ENCODE measurements at regions not wholly inside any gene's neighbourhood (a gene's known extent, or its start where the extent isn't known, plus 50 kb on each side); places are given as distances from the start of the nearest gene placed in this dataset.
"Not testable (repeated sequence)": the region's sequence is repeated elsewhere in the genome, so short reads cannot be mapped to it uniquely, and the experiment has no call there.

- Histone ChIP-seq H3K79me2 (ENCODE audit: insufficient read depth) (no peaks in the 10 kb centered on the region), H3K9me2 (ENCODE audit: insufficient read depth) (no peaks in the 10 kb centered on the region), H3K9me3 (ENCODE audit: low read depth) (no peaks in the 10 kb centered on the region), H3K4me1 (ENCODE audit: insufficient read depth) (no peaks in the 10 kb centered on the region), H3K27me3 (replicated peaks; ENCODE audit: insufficient read depth) (peaks cover 30% of the 10 kb centered on the region), H3K9ac (no peak overlapping the region), H3K4me2 (ENCODE audit: unreplicated experiment) (no peak overlapping the region), H3F3A (ENCODE audit: insufficient read depth) (no peaks in the 10 kb centered on the region), H3K4me3 (no peak overlapping the region), H2AFZ (no peak overlapping the region), H3K27ac (no peak overlapping the region), H4K20me1 (ENCODE audit: insufficient read depth) (no peaks in the 10 kb centered on the region), H3K36me3 (ENCODE audit: low read depth) (no peaks in the 10 kb centered on the region)
- WGBS, 2 experiments (ENCODE audit: low coverage in 1 of 2, low lambda C conversion rate in 2 of 2, missing lambda C conversion rate in 2 of 2) = 31 to 41% methylated on average over 1 of the region's 1 CpG
- no peak for DNase-seq
- in situ Hi-C loops (cut with MboI) = no loop called here
- TF ChIP-seq EZH2phosphoT487 (IDR thresholded peaks at IDR 0.05; ENCODE audit: insufficient read depth, low read depth) (no peak), EZH2 (IDR thresholded peaks at IDR 0.05; ENCODE audit: insufficient read depth, poor library complexity, severe bottlenecking) (no peak)
Measured at GRCh38 chr14:52148371-52148770, 79.5 kb upstream of the NID2 start.

- peak; percentile 21 for DNase-seq
- in situ Hi-C loops (cut with MboI) = no loop called here
Measured at GRCh38 chr14:52146504-52146903, 77.6 kb upstream of the NID2 start.

GRCh38 chr14:52144099-52144498 is 75.2 kb upstream of the NID2 start:
- WGBS, 2 experiments (ENCODE audit: low coverage in 1 of 2, low lambda C conversion rate in 2 of 2, missing lambda C conversion rate in 2 of 2) = 70 to 79% methylated on average over 2 of the region's 2 CpGs
- in situ Hi-C loops (cut with MboI); H3K4me3 ChIP-seq: not testable (repeated sequence)

More at GRCh38 chr14:52146504-52146903, 77.6 kb upstream of the NID2 start:
- Histone ChIP-seq H3K4me2 (ENCODE audit: unreplicated experiment) (no peak overlapping the region), H3K4me3 (no peak overlapping the region), H3K27ac (no peak overlapping the region), H3K36me3 (ENCODE audit: low read depth) (no peaks in the 10 kb centered on the region), H3K4me1 (ENCODE audit: insufficient read depth) (no peaks in the 10 kb centered on the region), H2AFZ (no peak overlapping the region), H3F3A (ENCODE audit: insufficient read depth) (no peaks in the 10 kb centered on the region), H4K20me1 (ENCODE audit: insufficient read depth) (no peaks in the 10 kb centered on the region), H3K79me2 (ENCODE audit: insufficient read depth) (no peaks in the 10 kb centered on the region), H3K9me3 (ENCODE audit: low read depth) (no peaks in the 10 kb centered on the region), H3K27me3 (replicated peaks; ENCODE audit: insufficient read depth) (peaks cover 30% of the 10 kb centered on the region), H3K9ac (no peak overlapping the region), H3K9me2 (ENCODE audit: insufficient read depth) (no peaks in the 10 kb centered on the region)
- WGBS, 2 experiments (ENCODE audit: low coverage in 1 of 2, low lambda C conversion rate in 2 of 2, missing lambda C conversion rate in 2 of 2) = 0% methylated on average over 2 of the region's 2 CpGs
- TF ChIP-seq EZH2 (IDR thresholded peaks at IDR 0.05; ENCODE audit: insufficient read depth, poor library complexity, severe bottlenecking) = no peak
- no peak for TF ChIP-seq EZH2phosphoT487 (IDR thresholded peaks at IDR 0.05; ENCODE audit: insufficient read depth, low read depth)

GRCh38 chr14:52142504-52142903 is 73.6 kb upstream of the NID2 start:
- no peak overlapping the region for H3K4me3 ChIP-seq
- no peaks in the 10 kb centered on the region for H3K4me1 ChIP-seq (ENCODE audit: insufficient read depth)
- no peak overlapping the region for H3K4me2 ChIP-seq (ENCODE audit: unreplicated experiment)
- H3K9me2 ChIP-seq (ENCODE audit: insufficient read depth) = no peaks in the 10 kb centered on the region
- in situ Hi-C loops (cut with MboI) = no loop called here
- no peaks in the 10 kb centered on the region for H3F3A ChIP-seq (ENCODE audit: insufficient read depth)
- no peaks in the 10 kb centered on the region for H4K20me1 ChIP-seq (ENCODE audit: insufficient read depth)
- H3K36me3 ChIP-seq (ENCODE audit: low read depth) = no peaks in the 10 kb centered on the region
- H3K27ac ChIP-seq = no peak overlapping the region
- TF ChIP-seq EZH2phosphoT487 (IDR thresholded peaks at IDR 0.05; ENCODE audit: insufficient read depth, low read depth) (no peak), EZH2 (IDR thresholded peaks at IDR 0.05; ENCODE audit: insufficient read depth, poor library complexity, severe bottlenecking) (no peak)
- peaks cover 8% of the 10 kb centered on the region; the same call in 1 of the 2 replicates for H3K27me3 ChIP-seq (replicated peaks; ENCODE audit: insufficient read depth)
- no peak overlapping the region for H3K9ac ChIP-seq
- H3K79me2 ChIP-seq (ENCODE audit: insufficient read depth) = no peaks in the 10 kb centered on the region
- H3K9me3 ChIP-seq (ENCODE audit: low read depth) = no peaks in the 10 kb centered on the region
- no peak overlapping the region for H2AFZ ChIP-seq
- no peak for DNase-seq

More at GRCh38 chr14:52144099-52144498, 75.2 kb upstream of the NID2 start:
- not testable (repeated sequence) for H3K9me3 ChIP-seq (ENCODE audit: low read depth); H4K20me1 ChIP-seq (ENCODE audit: insufficient read depth); H3K36me3 ChIP-seq (ENCODE audit: low read depth); H3K4me2 ChIP-seq (ENCODE audit: unreplicated experiment); H3K79me2 ChIP-seq (ENCODE audit: insufficient read depth); DNase-seq; H2AFZ ChIP-seq; H3K27ac ChIP-seq; H3K4me1 ChIP-seq (ENCODE audit: insufficient read depth); H3K9ac ChIP-seq; H3F3A ChIP-seq (ENCODE audit: insufficient read depth); H3K9me2 ChIP-seq (ENCODE audit: insufficient read depth)
- H3K27me3 ChIP-seq (replicated peaks; ENCODE audit: insufficient read depth) = peaks cover 19% of the 10 kb centered on the region; the same call in 1 of the 2 replicates

GRCh38 chr14:52131640-52132320 is 62.9 kb upstream of the NID2 start:
- Histone ChIP-seq H3K9ac (peak overlapping the region; percentile 13; the same call in 1 of the 2 replicates), H3K27me3 (replicated peaks; ENCODE audit: insufficient read depth) (no peaks in the 10 kb centered on the region), H3K4me3 (no peak overlapping the region), H2AFZ (peak overlapping the region; percentile 53), H3K4me2 (ENCODE audit: unreplicated experiment) (peak overlapping the region; percentile 33), H3K9me2 (ENCODE audit: insufficient read depth) (no peaks in the 10 kb centered on the region), H3K36me3 (ENCODE audit: low read depth) (no peaks in the 10 kb centered on the region), H3K4me1 (ENCODE audit: insufficient read depth) (peaks cover 4% of the 10 kb centered on the region), H3K79me2 (ENCODE audit: insufficient read depth) (no peaks in the 10 kb centered on the region), H3K9me3 (ENCODE audit: low read depth) (no peaks in the 10 kb centered on the region), H3K27ac (no peak overlapping the region), H4K20me1 (ENCODE audit: insufficient read depth) (no peaks in the 10 kb centered on the region), H3F3A (ENCODE audit: insufficient read depth) (no peaks in the 10 kb centered on the region)
- 32 to 33% methylated on average over 13 of the region's 13 CpGs for WGBS, 2 experiments (ENCODE audit: low coverage in 1 of 2, low lambda C conversion rate in 2 of 2, missing lambda C conversion rate in 2 of 2)
- in situ Hi-C loops (cut with MboI) = loop anchor here (5.0 kb wide), 1 partner anchor 134 kb away; no protein-coding TSS in a partner anchor
- TF ChIP-seq EZH2 (IDR thresholded peaks at IDR 0.05; ENCODE audit: insufficient read depth, poor library complexity, severe bottlenecking) = no peak
- no peak for TF ChIP-seq EZH2phosphoT487 (IDR thresholded peaks at IDR 0.05; ENCODE audit: insufficient read depth, low read depth)
- peak; percentile 96 for DNase-seq

Measured in GM23248 (cell line).